Thymus (tissue), 11 donors: ENCODE measurements at regions not wholly inside any gene's neighbourhood (a gene's known extent, or its start where the extent isn't known, plus 50 kb on each side); places are given as distances from the start of the nearest gene placed in this dataset.

Source experiments
- DNase-seq, 9 donors: peaks; one replicate each; pipeline ENCODE4 v3.0.0-alpha.2; 2013; ENCODE audit warnings: low spot score in 9 of 9, low read depth in 6 of 9, missing footprints in 1 of 9
- H3K27ac ChIP-seq, 2 donors: one replicate each; pipeline ENCODE4 v1.5.1; 2013; ENCODE audit warnings: control low read depth in 1 of 2, low read depth in 1 of 2, low read length in 1 of 2, mild to moderate bottlenecking in 1 of 2, moderate library complexity in 1 of 2
- H3K27me3 ChIP-seq, 2 donors: one replicate each; pipeline ENCODE4 v1.5.1; 2013; ENCODE audit warnings: low read length in 1 of 2; ENCODE audit not compliant: control insufficient read depth in 2 of 2, insufficient read depth in 1 of 2
- H3K36me3 ChIP-seq, 2 donors: one replicate each; pipeline ENCODE4 v1.5.1; 2013; ENCODE audit warnings: low read length in 1 of 2, mild to moderate bottlenecking in 1 of 2, moderate library complexity in 1 of 2; ENCODE audit not compliant: control insufficient read depth in 2 of 2, insufficient read depth in 2 of 2
- H3K4me1 ChIP-seq, 2 donors: one replicate each; pipeline ENCODE4 v1.5.1; 2013; ENCODE audit warnings: low read length in 2 of 2; ENCODE audit not compliant: control insufficient read depth in 2 of 2, insufficient read depth in 2 of 2
- H3K4me3 ChIP-seq, 2 donors: one replicate each; pipeline ENCODE4 v1.5.1; 2013; ENCODE audit warnings: low read length in 2 of 2, control low read depth in 1 of 2, mild to moderate bottlenecking in 1 of 2
- H3K9me3 ChIP-seq, 2 donors: one replicate each; pipeline ENCODE4 v1.5.1; 2013; ENCODE audit warnings: low read length in 1 of 2, mild to moderate bottlenecking in 1 of 2; ENCODE audit not compliant: control insufficient read depth in 2 of 2, insufficient read depth in 1 of 2
- WGBS: extraction: QIAGEN DNeasy Blood & Tissue Kit; methylation state at CpG from one replicate; pipeline ENCODE4 v1.1.7; 2013; 5-methylcytosine and 5-hydroxymethylcytosine counted together
- donor health status: healthy.

DNA sequence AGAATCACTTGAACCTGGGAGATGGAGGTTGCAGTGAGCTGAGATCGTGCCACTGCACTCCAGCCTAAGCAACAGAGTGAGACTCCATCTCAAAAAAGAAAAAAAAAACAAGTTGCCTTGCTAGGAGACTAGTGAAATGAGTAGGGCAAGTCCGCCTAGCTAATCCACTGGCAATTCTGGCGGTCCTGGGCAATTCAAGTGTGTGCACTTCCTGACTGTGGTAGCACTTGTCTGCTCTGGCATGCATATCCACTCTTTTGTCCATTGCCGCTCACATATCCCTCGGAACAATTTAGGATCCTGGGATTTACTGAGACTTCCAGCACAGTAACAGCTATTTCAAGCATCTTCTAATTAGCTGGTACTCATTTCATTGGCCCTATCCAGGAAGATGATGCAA lies 426.3 kb upstream of the ADGRL2 start:
- H3K4me3 ChIP-seq = no peak overlapping the region
- no peak for DNase-seq
- no peaks in the 10 kb centered on the region for H3K9me3 ChIP-seq
- no peaks in the 10 kb centered on the region for H3K27me3 ChIP-seq
- H3K36me3 ChIP-seq = no peaks in the 10 kb centered on the region
- 95% methylated on average over 5 of the region's 5 CpGs for WGBS
- H3K27ac ChIP-seq = no peak overlapping the region
- H3K4me1 ChIP-seq = no peaks in the 10 kb centered on the region

DNA sequence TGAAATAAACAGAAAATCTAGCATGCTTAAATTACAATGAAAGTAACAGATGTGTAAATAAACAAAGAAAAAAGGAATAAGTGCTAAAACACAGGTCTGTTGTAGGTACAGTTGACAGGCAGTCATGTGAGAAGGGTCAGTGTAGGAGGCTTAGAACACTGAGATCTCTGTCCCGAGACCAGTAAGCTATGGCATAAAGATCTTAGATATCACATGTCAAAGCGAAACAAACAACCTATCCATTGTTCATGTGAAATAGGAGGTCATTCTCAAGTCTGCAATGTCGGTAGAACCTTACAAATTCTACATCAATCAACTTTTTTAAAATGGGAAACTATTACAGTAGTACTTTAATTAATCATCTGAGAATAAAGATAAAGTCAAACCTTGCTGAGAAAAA lies 428.9 kb upstream of the ADGRL2 start:
- H3K27ac ChIP-seq = no peak overlapping the region
- H3K36me3 ChIP-seq = no peaks in the 10 kb centered on the region
- no peaks in the 10 kb centered on the region for H3K27me3 ChIP-seq
- no peak overlapping the region for H3K4me3 ChIP-seq
- 90% methylated on average over 3 of the region's 3 CpGs for WGBS
- H3K9me3 ChIP-seq = no peaks in the 10 kb centered on the region
- no peaks in the 10 kb centered on the region for H3K4me1 ChIP-seq
- no peak for DNase-seq

DNA sequence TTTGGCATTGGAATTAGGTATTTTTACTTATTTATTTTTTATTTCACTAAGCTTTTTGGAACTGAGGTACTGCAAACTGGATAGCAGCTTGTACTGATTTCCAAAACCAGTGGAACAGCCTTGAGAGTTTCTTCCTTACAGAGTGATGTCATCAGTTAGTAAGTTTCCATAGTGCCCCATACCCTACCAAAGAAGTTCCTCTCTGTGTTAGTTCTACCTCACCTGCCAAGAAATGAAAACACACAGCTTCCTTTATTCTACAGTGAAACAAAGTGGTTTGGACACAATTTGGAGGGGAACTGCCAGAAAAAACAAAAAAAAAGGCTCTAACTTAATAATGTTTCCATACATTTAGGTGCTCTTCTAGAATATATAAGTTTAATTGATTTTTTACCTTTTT lies 430.9 kb upstream of the ADGRL2 start:
- H3K4me3 ChIP-seq = no peak overlapping the region
- H3K27me3 ChIP-seq = no peaks in the 10 kb centered on the region
- no peaks in the 10 kb centered on the region for H3K4me1 ChIP-seq
- no peaks in the 10 kb centered on the region for H3K36me3 ChIP-seq
- no peak overlapping the region for H3K27ac ChIP-seq
- no peak for DNase-seq
- no peaks in the 10 kb centered on the region for H3K9me3 ChIP-seq

DNA sequence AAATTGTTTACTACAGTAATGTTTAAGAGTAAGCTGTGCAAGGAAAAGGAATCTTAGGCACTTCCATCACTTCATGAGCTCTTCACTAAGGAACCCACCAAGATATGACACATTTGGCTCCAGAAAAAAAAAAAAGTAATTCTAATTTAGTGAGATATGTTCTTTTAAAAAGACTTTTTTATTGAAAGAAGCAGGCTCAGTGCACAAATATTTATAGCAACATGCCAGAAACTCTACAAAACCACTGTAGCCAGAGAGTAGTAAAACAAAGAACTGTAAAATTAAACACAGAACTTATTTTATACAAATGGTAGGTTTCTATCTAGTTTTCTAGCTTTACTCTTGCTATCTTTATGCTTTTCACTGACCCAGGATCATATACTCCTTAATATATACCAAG lies 434.6 kb upstream of the ADGRL2 start:
- no peaks in the 10 kb centered on the region for H3K36me3 ChIP-seq
- no peak overlapping the region for H3K4me3 ChIP-seq
- DNase-seq = no peak
- no peaks in the 10 kb centered on the region for H3K27me3 ChIP-seq
- H3K27ac ChIP-seq = no peak overlapping the region
- H3K9me3 ChIP-seq = no peaks in the 10 kb centered on the region
- no peaks in the 10 kb centered on the region for H3K4me1 ChIP-seq

DNA sequence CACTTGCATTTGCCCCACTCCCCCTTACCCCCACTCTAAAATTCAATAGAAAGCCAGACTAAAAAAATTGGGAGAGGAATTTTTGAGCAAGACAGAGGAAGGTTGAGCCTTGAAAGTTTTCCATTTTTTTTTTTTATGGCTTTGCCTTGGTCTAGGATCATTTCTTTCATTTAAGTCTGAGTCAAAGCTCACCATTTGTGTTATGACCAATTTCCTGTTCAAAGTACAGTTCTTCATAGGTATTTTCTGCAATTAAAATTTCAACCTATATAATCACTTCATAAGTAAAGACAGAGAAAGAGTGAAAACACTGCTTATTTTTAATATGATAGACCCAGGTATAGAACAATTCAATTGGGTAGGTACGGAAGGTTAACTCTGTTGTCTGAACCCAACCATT lies 436.6 kb upstream of the ADGRL2 start:
- no peaks in the 10 kb centered on the region for H3K27me3 ChIP-seq
- H3K4me3 ChIP-seq = no peak overlapping the region
- WGBS = 97% methylated on average over 1 of the region's 1 CpG
- no peaks in the 10 kb centered on the region for H3K9me3 ChIP-seq
- H3K36me3 ChIP-seq = no peaks in the 10 kb centered on the region
- H3K4me1 ChIP-seq = no peaks in the 10 kb centered on the region
- no peak overlapping the region for H3K27ac ChIP-seq
- no peak for DNase-seq

DNA sequence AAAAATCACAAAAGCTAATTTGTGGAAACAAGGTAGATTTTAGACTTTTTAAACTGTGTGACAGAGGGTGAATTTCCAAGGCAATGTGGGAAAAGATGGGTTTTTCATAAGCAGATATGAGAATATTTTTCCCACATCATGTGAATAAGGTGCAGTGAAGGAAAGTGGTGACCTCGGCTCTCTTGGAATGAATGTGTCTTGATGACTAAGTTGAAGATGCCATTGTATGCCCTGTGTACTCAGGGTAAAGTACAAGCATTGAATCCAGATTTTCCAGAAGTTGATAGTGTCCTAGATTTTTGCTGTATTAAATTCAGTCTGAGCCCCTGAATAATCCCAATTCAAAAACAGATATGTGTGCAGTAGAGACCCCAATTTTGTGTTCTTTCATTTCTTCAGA lies 442.6 kb upstream of the ADGRL2 start:
- DNase-seq = no peak
- Histone ChIP-seq H3K27me3 (no peaks in the 10 kb centered on the region), H3K27ac (no peak overlapping the region), H3K4me3 (no peak overlapping the region), H3K36me3 (no peaks in the 10 kb centered on the region), H3K4me1 (no peaks in the 10 kb centered on the region), H3K9me3 (no peaks in the 10 kb centered on the region)
- 98% methylated on average over 1 of the region's 1 CpG for WGBS

DNA sequence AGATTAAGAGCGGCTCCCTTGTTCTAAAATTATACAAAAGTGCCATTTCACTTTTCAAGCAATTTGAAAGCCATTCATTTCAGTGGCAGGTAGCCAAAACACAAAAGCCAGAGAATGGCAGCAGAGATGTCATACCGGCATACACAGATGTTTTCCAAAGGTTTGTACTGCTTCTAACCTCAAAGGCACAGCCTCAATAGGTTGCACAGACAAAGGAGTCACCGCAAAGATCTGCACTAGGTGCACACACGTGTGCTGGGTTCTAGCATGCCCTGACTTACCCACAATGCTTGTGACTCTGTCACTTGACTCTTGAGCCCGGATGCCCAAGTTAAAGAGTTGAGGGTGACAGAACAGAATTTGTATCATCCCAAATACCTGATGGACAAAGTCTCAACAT lies 448.9 kb upstream of the ADGRL2 start:
- Histone ChIP-seq H3K27me3 (no peaks in the 10 kb centered on the region), H3K9me3 (no peaks in the 10 kb centered on the region), H3K27ac (no peak overlapping the region), H3K36me3 (no peaks in the 10 kb centered on the region), H3K4me1 (no peaks in the 10 kb centered on the region), H3K4me3 (no peak overlapping the region)
- 15% methylated on average over 5 of the region's 5 CpGs for WGBS
- DNase-seq = no peak

DNA sequence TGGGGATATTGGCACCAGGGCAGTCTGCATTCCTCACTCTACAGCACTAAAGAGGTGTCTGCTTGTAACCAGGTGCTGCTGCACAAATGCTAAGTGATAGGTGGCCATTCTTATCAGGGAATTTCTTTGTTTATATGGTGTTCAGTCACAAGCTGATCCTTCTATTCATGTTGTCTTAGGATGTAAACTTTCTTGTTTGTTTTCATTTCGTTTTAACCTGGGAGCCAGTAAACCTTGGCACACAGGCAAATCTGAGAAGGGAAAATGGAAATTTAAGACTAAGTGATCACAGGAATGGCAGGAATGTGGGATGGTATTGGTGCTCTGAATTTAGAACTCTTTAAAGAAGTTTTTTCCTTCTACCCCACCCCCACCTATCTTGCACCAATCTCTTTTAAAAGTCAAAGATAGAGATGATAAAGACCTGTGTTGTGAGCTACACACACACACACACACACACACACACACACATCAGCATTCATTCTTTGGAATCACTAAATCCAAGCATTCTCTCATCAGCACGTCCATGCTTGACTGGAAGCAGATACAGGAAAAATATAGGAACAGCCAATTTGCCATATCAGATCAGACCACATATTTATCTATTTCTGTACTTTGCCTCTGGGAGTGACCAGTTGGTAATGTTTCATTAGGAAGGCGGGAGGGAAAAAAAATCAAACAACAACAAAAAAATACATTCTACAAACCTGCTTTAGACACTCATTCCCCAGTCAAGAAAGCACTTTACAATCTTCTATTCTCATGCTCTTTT lies 451.4 kb upstream of the ADGRL2 start:
- no peaks in the 10 kb centered on the region for H3K4me1 ChIP-seq
- H3K27me3 ChIP-seq = no peaks in the 10 kb centered on the region
- DNase-seq = no peak
- H3K9me3 ChIP-seq = no peaks in the 10 kb centered on the region
- no peak overlapping the region for H3K27ac ChIP-seq
- H3K4me3 ChIP-seq = no peak overlapping the region
- no peaks in the 10 kb centered on the region for H3K36me3 ChIP-seq
- WGBS = 91% methylated on average over 3 of the region's 3 CpGs

DNA sequence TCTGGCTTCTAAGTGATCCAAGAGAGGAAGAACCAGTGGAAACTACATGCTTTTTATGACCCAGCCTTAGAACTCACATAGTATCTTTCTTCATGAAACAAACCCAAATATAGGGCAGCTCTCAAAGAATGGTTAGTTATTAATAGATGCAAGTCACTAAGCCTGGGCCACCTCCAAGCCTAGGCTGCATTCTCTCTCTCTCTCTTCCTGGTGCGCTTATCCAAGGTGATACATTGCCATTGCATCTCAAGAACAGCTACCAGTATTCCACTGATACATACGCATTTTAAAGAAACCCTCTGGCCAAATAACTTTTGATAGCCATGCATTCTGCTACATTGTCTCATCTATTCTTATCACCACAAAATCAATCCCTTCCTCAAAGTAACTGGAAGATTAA lies 455.6 kb upstream of the ADGRL2 start:
- Histone ChIP-seq H3K4me1 (no peaks in the 10 kb centered on the region), H3K9me3 (no peaks in the 10 kb centered on the region), H3K36me3 (no peaks in the 10 kb centered on the region), H3K4me3 (no peak overlapping the region), H3K27ac (no peak overlapping the region), H3K27me3 (no peaks in the 10 kb centered on the region)
- 97% methylated on average over 2 of the region's 2 CpGs for WGBS
- no peak for DNase-seq

DNA sequence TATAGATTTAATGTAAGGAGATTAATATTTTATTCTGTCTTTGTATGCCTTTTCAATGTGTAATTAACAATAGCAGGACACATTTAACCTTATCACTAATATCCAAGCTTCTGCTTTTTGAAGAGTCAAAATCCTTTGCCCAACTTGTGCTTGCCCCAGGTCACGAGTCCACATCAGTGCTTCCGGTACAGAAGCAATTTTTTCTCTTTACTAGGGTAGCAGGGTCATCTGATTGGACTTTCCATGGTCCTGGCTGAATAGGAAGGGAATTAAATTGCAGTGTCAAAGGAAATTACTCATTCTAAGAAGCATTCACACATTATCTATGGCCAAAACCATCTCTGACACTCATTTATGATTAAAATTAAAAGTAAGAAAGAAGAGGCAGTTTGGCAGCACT lies 460.5 kb upstream of the ADGRL2 start:
- no peak for DNase-seq
- H3K27me3 ChIP-seq = no peaks in the 10 kb centered on the region

More for the DNA sequence above, 460.5 kb upstream of the ADGRL2 start:
- Histone ChIP-seq H3K4me1 (no peaks in the 10 kb centered on the region), H3K36me3 (no peaks in the 10 kb centered on the region), H3K9me3 (no peaks in the 10 kb centered on the region), H3K27ac (no peak overlapping the region), H3K4me3 (no peak overlapping the region)
- 47% methylated on average over 2 of the region's 2 CpGs for WGBS
